A549 (cell line): ENCODE measurements at regions not wholly inside any gene's neighbourhood (a gene's known extent, or its start where the extent isn't known, plus 50 kb on each side); places are given as distances from the start of the nearest gene placed in this dataset.

Experiments used
- EP300 ChIP-seq, 2 experiments: fragments of >200 bp; sonication (Bioruptor Twin); formaldehyde crosslinking; IDR thresholded peaks; 2 replicates in 1 of 2; 3 replicates in 1 of 2; pipeline ENCODE4 v1.6.1; 2016 to 2017
- JUN ChIP-seq, 2 experiments: fragments of >200 bp; sonication (Bioruptor Twin); formaldehyde crosslinking; IDR thresholded peaks; 2 replicates in 1 of 2; 3 replicates in 1 of 2; pipeline ENCODE4 v1.6.1; 2016 to 2017
- RNF2 ChIP-seq: fragments of 200-600 bp; sonication (generic); IDR thresholded peaks from 2 replicates; pipeline ENCODE4 v1.6.1; 2016; ENCODE audit warnings: low read depth, mild to moderate bottlenecking, antibody characterized with exemption, moderate library complexity, borderline replicate concordance
- TF ChIP-seq, protein P1 (sequence below): IDR thresholded peaks from 2 replicates; pipeline ENCODE4 v1.6.1; 2012

DNA sequence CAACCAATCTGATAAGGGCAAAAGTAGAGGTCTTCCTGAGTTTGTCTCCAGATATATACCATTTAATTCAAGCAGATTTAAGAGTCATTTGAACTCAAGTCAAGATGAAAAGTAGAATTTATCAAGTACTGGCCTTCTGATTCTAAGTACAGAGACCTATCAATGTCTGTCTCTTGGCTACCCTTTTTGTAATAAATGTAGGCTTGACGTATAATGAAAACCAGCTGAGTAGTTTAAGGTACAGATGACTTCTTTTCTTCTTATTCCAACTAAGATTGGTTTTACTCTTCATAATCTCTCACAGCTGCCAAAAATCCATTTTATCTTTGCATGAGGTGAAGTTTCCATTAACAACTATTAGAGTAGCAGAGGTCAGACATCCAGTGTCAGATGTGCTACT lies 867.6 kb downstream of the FAT4 start:
- TF ChIP-seq EP300 (IDR thresholded peaks at IDR 0.05): no peak
- no peak for TF ChIP-seq JUN (IDR thresholded peaks at IDR 0.05)
- TF ChIP-seq, protein P1, sequence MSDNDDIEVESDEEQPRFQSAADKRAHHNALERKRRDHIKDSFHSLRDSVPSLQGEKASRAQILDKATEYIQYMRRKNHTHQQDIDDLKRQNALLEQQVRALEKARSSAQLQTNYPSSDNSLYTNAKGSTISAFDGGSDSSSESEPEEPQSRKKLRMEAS: no peak
- TF ChIP-seq RNF2: no peak
